Common myeloid progenitor, CD34-positive (primary cell): ENCODE measurements at regions not wholly inside any gene's neighbourhood (a gene's known extent, or its start where the extent isn't known, plus 50 kb on each side); places are given as distances from the start of the nearest gene placed in this dataset.

ENCODE experiments used
- CTCF ChIA-PET: fragments of 350-600 bp; sonication (Branson Sonifier 250); formaldehyde crosslinking; loops from one replicate; lab custom pipeline; 2021; ENCODE audit warnings: antibody characterized with exemption; lab: Charles Lee
- POLR2A ChIA-PET: fragments of 350-600 bp; sonication (Branson Sonifier 250); formaldehyde crosslinking; loops from one replicate; lab custom pipeline; 2021; ENCODE audit warnings: antibody characterized with exemption; lab: Charles Lee
- DNase-seq, 3 donors: peaks; one replicate each; pipeline versions ENCODE4 v3.0.0 to v3.0.0-alpha.2; 2013
- H3K27ac ChIP-seq, 2 experiments: 1 replicate in 1 of 2; 2 replicates in 1 of 2; pipeline ENCODE4 v1.7.0; 2013; ENCODE audit warnings: inconsistent platforms in 2 of 2, low read length in 2 of 2, mild to moderate bottlenecking in 2 of 2, low read depth in 1 of 2, moderate library complexity in 1 of 2; ENCODE audit not compliant: severe bottlenecking in 2 of 2, insufficient read depth in 1 of 2, poor library complexity in 1 of 2
- H3K27me3 ChIP-seq, 5 experiments: replicated peaks in 2 of 5; 1 replicate in 3 of 5; 2 replicates in 2 of 5; pipeline versions ENCODE4 v1.6.1 to v1.7.0; 2013; ENCODE audit warnings: low read length in 4 of 5, mild to moderate bottlenecking in 2 of 5, moderate library complexity in 2 of 5, inconsistent platforms in 1 of 5; ENCODE audit not compliant: insufficient read depth in 5 of 5, control insufficient read depth in 4 of 5
- H3K36me3 ChIP-seq, 4 experiments: 1 replicate in 2 of 4; 2 replicates in 2 of 4; pipeline versions ENCODE4 v1.6.1 to v1.7.0; 2013; ENCODE audit warnings: low read length in 3 of 4, control low read depth in 1 of 4, mild to moderate bottlenecking in 1 of 4; ENCODE audit not compliant: control insufficient read depth in 4 of 4, insufficient read depth in 4 of 4
- H3K4me1 ChIP-seq, 4 experiments: 1 replicate in 3 of 4; 2 replicates in 1 of 4; pipeline versions ENCODE4 v1.6.1 to v1.7.1; 2013; ENCODE audit warnings: low read length in 3 of 4, mild to moderate bottlenecking in 3 of 4, control low read depth in 1 of 4, inconsistent platforms in 1 of 4, moderate library complexity in 1 of 4; ENCODE audit not compliant: control insufficient read depth in 4 of 4, insufficient read depth in 4 of 4; ENCODE audit errors: control extremely low read depth in 1 of 4
- H3K4me3 ChIP-seq, 7 experiments: 1 replicate in 4 of 7; 2 replicates in 3 of 7; pipeline versions ENCODE4 v1.5.1 to v1.7.0; 2013; ENCODE audit warnings: mild to moderate bottlenecking in 7 of 7, low read length in 6 of 7, moderate library complexity in 6 of 7, inconsistent platforms in 2 of 7, low read depth in 2 of 7, control low read depth in 1 of 7; ENCODE audit not compliant: insufficient read depth in 4 of 7, control insufficient read depth in 1 of 7; ENCODE audit errors: extremely low read depth in 1 of 7
- H3K9me3 ChIP-seq, 5 experiments: 1 replicate in 4 of 5; 2 replicates in 1 of 5; pipeline versions ENCODE4 v1.6.1 to v1.7.1; 2013; ENCODE audit warnings: low read length in 4 of 5, mild to moderate bottlenecking in 2 of 5, inconsistent platforms in 1 of 5, low read depth in 1 of 5, moderate library complexity in 1 of 5; ENCODE audit not compliant: control insufficient read depth in 4 of 5, insufficient read depth in 2 of 5; ENCODE audit errors: control extremely low read depth in 1 of 5
- WGBS: methylation state at CpG from one replicate; pipeline ENCODE4 v1.1.5; 2013; ENCODE audit not compliant: insufficient coverage; 5-methylcytosine and 5-hydroxymethylcytosine counted together

DNA sequence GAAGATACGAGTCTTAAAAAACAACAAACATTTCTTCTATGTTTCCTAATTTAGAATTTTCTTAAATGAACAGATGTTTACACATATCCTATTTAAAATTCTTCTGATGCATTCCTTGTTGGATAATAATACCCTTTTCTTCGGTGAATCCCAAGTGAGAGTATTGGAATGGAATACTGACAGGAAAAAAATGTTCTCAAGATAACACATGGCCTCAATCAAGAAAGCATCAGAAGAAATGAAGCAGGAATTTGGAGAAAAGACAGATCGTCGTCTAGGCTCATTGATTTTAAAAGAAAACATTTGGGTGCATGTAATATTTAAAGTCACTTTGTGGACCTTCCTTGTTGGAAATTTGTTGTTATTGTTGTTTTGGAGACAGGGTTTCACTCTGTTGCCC, 196.9 kb upstream of the ANK2 start:
- no peaks in the 10 kb centered on the region for H3K4me1 ChIP-seq
- H3K4me3 ChIP-seq, result no peak overlapping the region
- 95% methylated on average over 2 of the region's 4 CpGs for WGBS
- ChIA-PET CTCF (no interaction called here), POLR2A (no interaction called here)
- H3K27ac ChIP-seq, result no peak overlapping the region
- peaks cover 0 to 2% (median 0%) of the 10 kb centered on the region in 5 experiments for H3K27me3 ChIP-seq
- DNase-seq, result no peak
- no peaks in the 10 kb centered on the region for H3K9me3 ChIP-seq
- H3K36me3 ChIP-seq, result no peaks in the 10 kb centered on the region

DNA sequence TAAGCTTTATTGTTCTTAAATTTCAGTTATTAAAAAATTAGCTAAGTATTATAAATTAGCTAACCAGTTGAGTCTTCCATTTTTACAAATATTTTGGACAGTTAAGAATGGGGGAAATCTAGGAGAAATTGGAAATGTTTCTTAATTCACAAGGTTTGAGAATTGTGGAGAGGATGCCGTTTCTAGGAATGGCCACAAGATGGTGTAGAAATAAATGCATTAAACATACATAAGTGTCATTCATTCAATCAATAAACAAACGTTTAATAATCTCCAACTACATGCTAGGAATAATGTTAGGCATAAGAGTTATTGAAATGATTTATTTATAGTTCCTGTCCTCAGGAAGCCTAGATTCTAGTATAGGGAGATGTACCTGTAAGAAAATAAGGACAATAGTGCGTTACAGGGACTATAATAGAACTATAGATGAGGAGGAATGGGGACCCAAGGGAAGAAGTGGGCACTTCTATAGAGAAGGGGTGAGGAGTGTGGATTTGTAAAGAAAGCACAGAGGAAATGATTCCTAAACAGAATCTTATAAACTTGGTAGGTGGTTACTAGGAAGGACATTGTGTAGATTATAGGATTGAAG, 195.7 kb upstream of the ANK2 start:
- no peaks in the 10 kb centered on the region for H3K4me1 ChIP-seq
- POLR2A ChIA-PET, result interaction anchor here (0.6 kb wide), 1 partner anchor 16 kb away, joined by 5 read pairs; no protein-coding TSS in a partner anchor
- 100% methylated on average over 1 of the region's 3 CpGs for WGBS
- no peaks in the 10 kb centered on the region for H3K9me3 ChIP-seq
- H3K36me3 ChIP-seq, result no peaks in the 10 kb centered on the region
- no peak overlapping the region for H3K27ac ChIP-seq
- DNase-seq, result no peak
- no peak overlapping the region for H3K4me3 ChIP-seq
- CTCF ChIA-PET, result interaction anchor here (0.9 to 1.5 kb wide), 2 partner anchors 57 to 84 kb away, joined by 3 to 8 read pairs; no protein-coding TSS in a partner anchor
- peaks cover 0 to 2% (median 0%) of the 10 kb centered on the region in 5 experiments for H3K27me3 ChIP-seq

DNA sequence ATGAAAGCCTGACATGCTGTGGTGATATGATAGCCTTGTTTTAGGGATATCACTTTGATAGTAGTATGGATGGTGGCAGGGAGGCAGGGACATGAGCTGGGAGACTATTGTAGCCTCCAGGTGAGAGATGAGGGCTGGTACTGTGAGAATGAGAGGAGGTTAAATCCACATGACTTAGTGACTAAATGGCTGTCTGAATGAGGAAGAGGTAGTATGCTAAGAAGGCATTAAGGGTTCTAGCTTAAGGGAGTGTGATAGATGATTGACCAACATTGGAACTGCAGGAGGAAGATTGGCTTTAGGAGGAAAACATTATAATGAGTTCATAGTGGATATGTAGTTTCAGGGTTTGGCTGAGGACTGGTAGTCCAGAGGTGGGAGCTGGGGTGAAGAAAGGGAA, 195.0 kb upstream of the ANK2 start:
- Histone ChIP-seq H3K27ac (no peak overlapping the region), H3K36me3 (no peaks in the 10 kb centered on the region), H3K9me3 (no peaks in the 10 kb centered on the region), H3K27me3 (peaks cover 0 to 5% (median 0%) of the 10 kb centered on the region in 5 experiments), H3K4me1 (no peaks in the 10 kb centered on the region), H3K4me3 (no peak overlapping the region)
- POLR2A ChIA-PET, result no interaction called here
- DNase-seq, result no peak
- CTCF ChIA-PET, result interaction anchor here (1.2 to 1.5 kb wide), 2 partner anchors 84 to 85 kb away, joined by 3 to 8 read pairs; no protein-coding TSS in a partner anchor

DNA sequence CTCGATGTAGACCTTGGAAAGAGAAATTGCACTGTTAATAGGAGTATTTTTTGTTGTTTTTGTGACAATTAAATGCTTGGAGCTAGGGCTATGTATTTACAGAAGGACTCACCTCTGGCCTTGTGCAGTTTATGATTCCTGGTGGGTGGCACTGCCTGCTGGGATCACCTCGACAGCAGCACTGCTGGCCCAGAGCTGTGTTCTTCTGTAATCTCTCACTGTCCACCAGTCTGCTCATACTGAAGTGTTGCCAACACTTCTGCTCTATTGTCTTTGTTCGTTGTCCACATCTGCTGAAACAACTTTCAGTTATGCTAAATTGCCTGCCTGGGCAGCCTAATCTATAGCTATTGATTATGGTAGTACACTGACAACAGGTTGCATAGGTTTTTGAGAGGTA, 194.4 kb upstream of the ANK2 start:
- 90% methylated on average over 2 of the region's 3 CpGs for WGBS
- H3K9me3 ChIP-seq, result no peaks in the 10 kb centered on the region
- POLR2A ChIA-PET, result no interaction called here
- H3K27ac ChIP-seq, result no peak overlapping the region
- H3K4me1 ChIP-seq, result no peaks in the 10 kb centered on the region
- DNase-seq, result no peak
- H3K36me3 ChIP-seq, result no peaks in the 10 kb centered on the region
- H3K27me3 ChIP-seq, result peaks cover 0 to 6% (median 0%) of the 10 kb centered on the region in 5 experiments
- CTCF ChIA-PET, result interaction anchor here (1.2 to 1.5 kb wide), 2 partner anchors 83 to 85 kb away, joined by 3 to 8 read pairs; no protein-coding TSS in a partner anchor
- H3K4me3 ChIP-seq, result no peak overlapping the region

DNA sequence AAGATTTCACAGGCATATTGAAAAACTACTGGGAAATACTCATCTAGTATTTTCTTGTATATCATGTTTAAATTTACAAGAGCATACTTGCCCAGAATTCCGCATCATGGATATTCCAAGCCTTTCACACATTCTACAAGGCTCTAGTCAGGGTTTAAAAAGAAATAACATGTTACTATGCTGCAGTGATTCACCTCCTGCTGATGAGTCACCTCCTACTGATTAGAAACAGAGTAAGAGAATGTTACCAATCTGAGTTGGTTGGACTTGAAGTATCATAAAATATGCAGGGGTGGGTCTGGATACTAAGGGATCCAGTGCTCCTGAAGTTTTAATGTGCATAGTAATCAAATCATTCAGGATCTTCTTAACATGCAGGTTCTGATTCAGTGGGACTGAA, 192.0 kb upstream of the ANK2 start:
- no CpG with 5 or more reads among the region's 1 CpG for WGBS
- no peak for DNase-seq
- CTCF ChIA-PET, result no interaction called here

DNA sequence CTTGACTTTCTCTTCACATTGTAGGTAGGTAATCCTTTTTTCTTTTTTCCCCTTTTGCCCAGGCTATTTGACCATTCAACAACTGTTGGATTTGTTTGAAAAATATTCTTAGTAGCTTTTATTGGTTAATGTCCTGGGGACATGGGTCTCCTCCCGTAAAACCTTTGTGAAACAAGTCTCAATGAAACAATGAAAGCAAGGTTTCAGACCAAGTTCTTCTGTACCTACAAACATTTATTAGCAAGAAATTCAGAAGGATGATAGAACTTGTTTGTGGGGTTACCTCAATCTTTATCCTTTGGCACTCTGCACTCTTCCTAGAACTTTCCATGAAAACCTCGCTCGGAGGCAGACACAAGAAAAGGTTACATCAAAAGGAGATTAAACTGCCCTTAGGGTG, 190.7 kb upstream of the ANK2 start:
- no peak overlapping the region for H3K27ac ChIP-seq
- no peak overlapping the region for H3K4me3 ChIP-seq
- no peaks in the 10 kb centered on the region for H3K36me3 ChIP-seq
- no CpG with 5 or more reads among the region's 3 CpGs for WGBS
- no peak for DNase-seq
- ChIA-PET POLR2A (no interaction called here), CTCF (no interaction called here)
- peaks cover 0 to 14% (median 0%) of the 10 kb centered on the region in 5 experiments for H3K27me3 ChIP-seq
- H3K9me3 ChIP-seq, result no peaks in the 10 kb centered on the region
- no peaks in the 10 kb centered on the region for H3K4me1 ChIP-seq

More for the DNA sequence above, 192.0 kb upstream of the ANK2 start:
- Histone ChIP-seq H3K36me3 (no peaks in the 10 kb centered on the region), H3K27me3 (peaks cover 0 to 14% (median 0%) of the 10 kb centered on the region in 5 experiments), H3K4me1 (no peaks in the 10 kb centered on the region), H3K9me3 (no peaks in the 10 kb centered on the region), H3K27ac (no peak overlapping the region), H3K4me3 (no peak overlapping the region)
- POLR2A ChIA-PET, result no interaction called here

DNA sequence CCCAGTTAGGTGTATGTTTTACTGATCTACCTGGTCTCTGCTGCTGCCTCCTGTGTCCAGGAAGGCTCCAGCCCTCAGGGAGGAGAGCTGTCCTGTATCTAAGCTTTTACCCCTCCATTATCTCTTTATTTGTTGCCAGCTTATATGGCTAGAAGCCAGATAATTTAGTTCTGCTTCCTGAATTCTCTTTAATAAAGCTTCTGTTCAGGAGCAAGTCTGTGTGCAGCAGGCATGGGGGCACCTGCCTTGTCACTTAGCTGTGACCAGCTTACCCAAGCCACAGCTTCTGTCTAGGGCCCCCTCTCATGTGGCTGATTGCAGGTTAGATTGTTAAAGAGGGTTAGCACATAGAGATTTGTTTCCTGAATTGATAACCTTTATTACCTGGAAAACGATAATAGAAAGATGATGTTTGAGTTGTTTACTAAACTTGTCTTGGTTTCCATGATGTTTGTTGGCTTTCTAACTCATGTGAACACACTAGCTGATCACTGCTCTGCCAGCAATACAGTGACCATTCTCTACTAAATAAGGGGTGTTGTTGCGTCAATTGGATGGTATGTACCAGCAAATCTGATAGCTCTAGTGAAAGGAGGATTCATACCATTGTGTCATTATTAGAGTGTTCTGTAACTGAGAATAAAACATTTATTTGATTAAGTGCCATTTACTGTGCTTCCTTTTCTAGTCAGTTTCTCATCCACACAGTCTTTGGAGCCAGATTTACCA, 189.8 kb upstream of the ANK2 start:
- no peaks in the 10 kb centered on the region for H3K4me1 ChIP-seq
- no peak for DNase-seq
- peaks cover 0 to 14% (median 0%) of the 10 kb centered on the region in 5 experiments for H3K27me3 ChIP-seq
- H3K4me3 ChIP-seq, result no peak overlapping the region
- no peaks in the 10 kb centered on the region for H3K9me3 ChIP-seq
- H3K27ac ChIP-seq, result no peak overlapping the region
- WGBS, result no CpG with 5 or more reads among the region's 2 CpGs
- ChIA-PET CTCF (no interaction called here), POLR2A (no interaction called here)
- no peaks in the 10 kb centered on the region for H3K36me3 ChIP-seq
